H1 (cell line): ENCODE measurements at regions not wholly inside any gene's neighbourhood (a gene's known extent, or its start where the extent isn't known, plus 50 kb on each side); places are given as distances from the start of the nearest gene placed in this dataset.
"Not testable (repeated sequence)": the region's sequence is repeated elsewhere in the genome, so short reads cannot be mapped to it uniquely, and the experiment has no call there.

Source experiments
- CTCF ChIA-PET: fragments of 300-600 bp; sonication (Branson Sonifier 250); formaldehyde crosslinking; loops from one replicate; lab custom pipeline; 2021; ENCODE audit not compliant: partially characterized antibody; lab: Charles Lee
- POLR2A ChIA-PET: fragments of 300-600 bp; sonication (Branson Sonifier 250); formaldehyde crosslinking; loops from one replicate; lab custom pipeline; 2021; ENCODE audit warnings: inconsistent platforms; ENCODE audit not compliant: partially characterized antibody; lab: Charles Lee
- DNase-seq, 2 experiments: peaks; one replicate each; pipeline versions ENCODE4 v3.0.0 to v3.0.0-alpha.2; 2010 to 2022; ENCODE audit warnings: low spot score in 2 of 2, low read depth in 1 of 2, mixed read lengths in 1 of 2
- FAIRE-seq: peaks from 2 replicates; lab custom pipeline; 2011; peaks lifted over from hg19 to GRCh38; lab: Jason Lieb, UNC
- H2AFZ ChIP-seq: 2 replicates; pipeline ENCODE4 v1.8.1; 2012; ENCODE audit warnings: low read length, inconsistent platforms
- H2AK5ac ChIP-seq: 2 replicates; pipeline ENCODE4 v1.6.1; 2013; ENCODE audit warnings: low read depth, low read length
- H2BK120ac ChIP-seq: replicated peaks from 2 replicates; pipeline ENCODE3; 2013; ENCODE audit warnings: low read depth, low read length, inconsistent platforms
- H2BK12ac ChIP-seq: 2 replicates; pipeline ENCODE4 v1.6.1; 2013; ENCODE audit warnings: low read depth, low read length
- H2BK15ac ChIP-seq: 2 replicates; pipeline ENCODE4 v1.6.1; 2013; ENCODE audit warnings: low read length
- H2BK20ac ChIP-seq: 2 replicates; pipeline ENCODE4 v1.6.1; 2013; ENCODE audit warnings: low read length
- H2BK5ac ChIP-seq: 2 replicates; pipeline ENCODE4 v1.6.1; 2013; ENCODE audit warnings: low read depth, low read length
- H3K14ac ChIP-seq: 2 replicates; pipeline ENCODE4 v1.6.1; 2013; ENCODE audit warnings: inconsistent platforms; ENCODE audit not compliant: insufficient read length
- H3K18ac ChIP-seq: 2 replicates; pipeline ENCODE4 v1.6.1; 2013; ENCODE audit warnings: low read length; ENCODE audit errors: extremely low read depth
- H3K23ac ChIP-seq: 2 replicates; pipeline ENCODE4 v1.6.1; 2013; ENCODE audit warnings: inconsistent platforms; ENCODE audit not compliant: insufficient read length
- H3K23me2 ChIP-seq: 2 replicates; pipeline ENCODE4 v1.6.1; 2013; ENCODE audit warnings: low read depth, low read length
- H3K27ac ChIP-seq: 2 replicates; pipeline ENCODE4 v1.6.1; 2011; ENCODE audit warnings: low read depth, low read length, inconsistent platforms
- H3K27me3 ChIP-seq, 4 experiments: replicated peaks in 1 of 4; 1 replicate in 1 of 4; 2 replicates in 3 of 4; pipeline versions ENCODE4 v1.6.1 to v1.8.1; 2011 to 2013; ENCODE audit warnings: low read length in 3 of 4, mild to moderate bottlenecking in 3 of 4, inconsistent platforms in 2 of 4, mixed read lengths in 2 of 4, moderate library complexity in 1 of 4; ENCODE audit not compliant: control insufficient read depth in 3 of 4, insufficient read depth in 3 of 4; ENCODE audit errors: extremely low read depth in 1 of 4
- H3K36me3 ChIP-seq, 4 experiments: 2 replicates each; pipeline versions ENCODE4 v1.6.1 to v1.8.1; 2011 to 2013; ENCODE audit warnings: mild to moderate bottlenecking in 4 of 4, low read length in 3 of 4, moderate library complexity in 2 of 4, control low read depth in 1 of 4, inconsistent platforms in 1 of 4; ENCODE audit not compliant: insufficient read depth in 4 of 4, control insufficient read depth in 2 of 4
- H3K4ac ChIP-seq: replicated peaks from 2 replicates; pipeline ENCODE3; 2013; ENCODE audit warnings: low read length, low read depth, mixed read lengths, inconsistent platforms; ENCODE audit not compliant: insufficient read length
- H3K4me1 ChIP-seq, 4 experiments: replicated peaks in 1 of 4; 1 replicate in 1 of 4; 2 replicates in 3 of 4; pipeline versions ENCODE4 v1.6.1 to v1.8.1; 2011 to 2013; ENCODE audit warnings: low read length in 3 of 4, inconsistent platforms in 2 of 4, mixed read lengths in 1 of 4; ENCODE audit not compliant: insufficient read depth in 4 of 4, control insufficient read depth in 3 of 4
- H3K4me2 ChIP-seq, 2 experiments: 2 replicates each; pipeline versions ENCODE4 v1.6.1 to v1.8.1; 2011 to 2013; ENCODE audit warnings: low read depth in 2 of 2, low read length in 2 of 2, control low read depth in 1 of 2, inconsistent platforms in 1 of 2, mild to moderate bottlenecking in 1 of 2; ENCODE audit not compliant: insufficient read depth in 1 of 2
- H3K4me3 ChIP-seq, 4 experiments: fragments of 200-600, 300-600 bp in 1 of 4; sonication (generic), shearing (Covaris generic), sonication (Bioruptor Twin) in 1 of 4; 2 replicates each; pipeline versions ENCODE4 v1.5.1 to v1.8.1; 2011 to 2016; ENCODE audit warnings: low read length in 4 of 4, low read depth in 3 of 4, control low read depth in 2 of 4, inconsistent platforms in 2 of 4, mild to moderate bottlenecking in 2 of 4, mixed read lengths in 1 of 4, moderate library complexity in 1 of 4; ENCODE audit not compliant: insufficient read depth in 2 of 4; ENCODE audit errors: extremely low read depth in 1 of 4
- H3K56ac ChIP-seq: replicated peaks from 2 replicates; pipeline ENCODE3; 2013; ENCODE audit warnings: low read depth, mild to moderate bottlenecking, mixed read lengths, low read length, inconsistent platforms; ENCODE audit not compliant: insufficient read length
- H3K79me1 ChIP-seq: 2 replicates; pipeline ENCODE4 v1.6.1; 2013; ENCODE audit warnings: low read depth, low read length, control low read depth
- H3K79me2 ChIP-seq, 2 experiments: 2 replicates each; pipeline versions ENCODE4 v1.6.1 to v1.8.1; 2012 to 2013; ENCODE audit warnings: low read length in 2 of 2, mild to moderate bottlenecking in 2 of 2, inconsistent platforms in 1 of 2; ENCODE audit not compliant: insufficient read depth in 2 of 2, control insufficient read depth in 1 of 2
- H3K9ac ChIP-seq, 4 experiments: replicated peaks in 1 of 4; 1 replicate in 1 of 4; 2 replicates in 3 of 4; pipeline versions ENCODE4 v1.6.1 to v1.8.1; 2011 to 2013; ENCODE audit warnings: low read depth in 3 of 4, low read length in 3 of 4, control low read depth in 2 of 4, mild to moderate bottlenecking in 2 of 4, moderate library complexity in 2 of 4, inconsistent platforms in 1 of 4; ENCODE audit errors: extremely low read depth in 1 of 4
- H3K9me3 ChIP-seq, 2 experiments: 2 replicates each; pipeline versions ENCODE4 v1.6.1 to v1.8.1; 2012 to 2013; ENCODE audit warnings: mild to moderate bottlenecking in 2 of 2, moderate library complexity in 2 of 2, control low read depth in 1 of 2, inconsistent platforms in 1 of 2, low read depth in 1 of 2, low read length in 1 of 2, mixed read lengths in 1 of 2; ENCODE audit not compliant: insufficient read depth in 2 of 2
- H4K20me1 ChIP-seq, 2 experiments: replicated peaks in 1 of 2; 2 replicates each; pipeline versions ENCODE3 to v1.8.1; 2011 to 2013; ENCODE audit warnings: inconsistent platforms in 2 of 2, low read length in 2 of 2, mild to moderate bottlenecking in 1 of 2; ENCODE audit not compliant: insufficient read depth in 2 of 2, control insufficient read depth in 1 of 2
- H4K5ac ChIP-seq: 2 replicates; pipeline ENCODE4 v1.6.1; 2013; ENCODE audit warnings: low read length, low read depth, mixed read lengths, inconsistent platforms; ENCODE audit not compliant: insufficient read length
- H4K8ac ChIP-seq: 2 replicates; pipeline ENCODE4 v1.8.0; 2013; ENCODE audit warnings: mild to moderate bottlenecking, moderate library complexity, low read length, inconsistent platforms; ENCODE audit not compliant: insufficient read depth; ENCODE audit errors: extremely low read depth
- H4K91ac ChIP-seq: replicated peaks from 2 replicates; pipeline ENCODE3; 2013; ENCODE audit warnings: low read length, mixed read lengths, inconsistent platforms; ENCODE audit not compliant: insufficient read length
- WGBS, 2 experiments: shearing (Covaris generic) in 1 of 2; methylation state at CpG; one replicate each; pipeline versions ENCODE4 v1.1.6 to v1.1.7; 2013 to 2015; ENCODE audit warnings: low lambda C conversion rate in 2 of 2, mixed read lengths in 2 of 2, inconsistent platforms in 1 of 2, low coverage in 1 of 2, missing lambda C conversion rate in 1 of 2; ENCODE audit not compliant: insufficient replicate concordance in 2 of 2, insufficient coverage in 1 of 2, insufficient read length in 1 of 2; ENCODE audit errors: extremely low coverage in 1 of 2, missing lambda C conversion rate in 1 of 2; 5-methylcytosine and 5-hydroxymethylcytosine counted together

GRCh38 chr9:39463696-39464095, 108.2 kb downstream of the SPATA31A1 start:
- 11% methylated on average over 5 of the region's 8 CpGs; no CpG with 5 or more reads in 1 of the 2 experiments for WGBS, 2 experiments
- H3K9ac ChIP-seq, H2BK20ac ChIP-seq, H3K4me1 ChIP-seq, H3K23ac ChIP-seq, H3K18ac ChIP-seq, H2AK5ac ChIP-seq, H3K9me3 ChIP-seq, CTCF ChIA-PET, H2BK120ac ChIP-seq, H2BK15ac ChIP-seq, H4K5ac ChIP-seq, H3K4ac ChIP-seq, H3K79me1 ChIP-seq, H4K91ac ChIP-seq, H2BK12ac ChIP-seq, H3K36me3 ChIP-seq, H2BK5ac ChIP-seq, H4K20me1 ChIP-seq, H3K79me2 ChIP-seq, H3K23me2 ChIP-seq, H3K27me3 ChIP-seq, POLR2A ChIA-PET, H3K56ac ChIP-seq, H4K8ac ChIP-seq, H2AFZ ChIP-seq, H3K27ac ChIP-seq, H3K14ac ChIP-seq, FAIRE-seq, DNase-seq: not testable (repeated sequence)
- Histone ChIP-seq H3K4me3 (peak overlapping the region in 2 of 4 experiments; percentile 37 to 54; a peak in 5 of 8 replicates), H3K4me2 (peak overlapping the region; percentile 56 to 67; a peak in 3 of 4 replicates)
